HG03139 (cell line): ENCODE measurements at regions not wholly inside any gene's neighbourhood (a gene's known extent, or its start where the extent isn't known, plus 50 kb on each side); places are given as distances from the start of the nearest gene placed in this dataset.

Source experiments
- ATAC-seq: cut with Tn5 transposase; IDR thresholded peaks from one replicate; pipeline ENCODE4 v1.9.1; 2021; ENCODE audit not compliant: unreplicated experiment

GRCh38 chr10:90450797-90451196 lies 407.0 kb downstream of the HTR7 start:
- ATAC-seq: no peak

GRCh38 chr10:90451283-90451682 lies 406.6 kb downstream of the HTR7 start:
- no peak for ATAC-seq

- no peak for ATAC-seq
These were observed 399.8 kb downstream of the HTR7 start for GRCh38 chr10:90458054-90458453.

GRCh38 chr10:90458571-90458970 lies 399.3 kb downstream of the HTR7 start:
- no peak for ATAC-seq

GRCh38 chr10:90461437-90462155 lies 396.2 kb downstream of the HTR7 start:
- no peak for ATAC-seq

- ATAC-seq: no peak
These were observed 394.9 kb downstream of the HTR7 start for GRCh38 chr10:90462749-90463470.

- ATAC-seq: no peak
These were observed 393.5 kb downstream of the HTR7 start for GRCh38 chr10:90464329-90464728.

GRCh38 chr10:90470966-90471365 lies 386.9 kb downstream of the HTR7 start:
- ATAC-seq: no peak

- no peak for ATAC-seq
These were observed 377.4 kb downstream of the HTR7 start for GRCh38 chr10:90480466-90480865.

GRCh38 chr10:90481326-90481923 lies 376.4 kb downstream of the HTR7 start:
- ATAC-seq: no peak

GRCh38 chr10:90484518-90484917 lies 373.3 kb downstream of the HTR7 start:
- ATAC-seq: no peak

- ATAC-seq: no peak
These were observed 363.7 kb downstream of the HTR7 start for GRCh38 chr10:90494183-90494582.

GRCh38 chr10:90504172-90504571 lies 353.7 kb downstream of the HTR7 start:
- ATAC-seq: no peak

GRCh38 chr10:90526721-90527120 lies 331.1 kb downstream of the HTR7 start:
- ATAC-seq: no peak

GRCh38 chr10:90530521-90530920 lies 327.3 kb downstream of the HTR7 start:
- no peak for ATAC-seq

- ATAC-seq: no peak
These were observed 300.5 kb downstream of the HTR7 start for GRCh38 chr10:90557385-90557784.

GRCh38 chr10:90560331-90560730 lies 297.5 kb downstream of the HTR7 start:
- no peak for ATAC-seq

- ATAC-seq: no peak
These were observed 296.2 kb downstream of the HTR7 start for GRCh38 chr10:90561666-90562065.

- no peak for ATAC-seq
These were observed 286.2 kb downstream of the HTR7 start for GRCh38 chr10:90571481-90572258.

GRCh38 chr10:90575125-90575524 lies 282.7 kb downstream of the HTR7 start:
- ATAC-seq: no peak

- no peak for ATAC-seq
These were observed 280.3 kb downstream of the HTR7 start for GRCh38 chr10:90577569-90577968.
